Activated CD4-positive, alpha-beta T cell treated with anti-CD3 and anti-CD28 coated beads for 24 hours (primary cell): ENCODE measurements at regions not wholly inside any gene's neighbourhood (a gene's known extent, or its start where the extent isn't known, plus 50 kb on each side); places are given as distances from the start of the nearest gene placed in this dataset.

Experiments
- DNase-seq, 2 donors: peaks; one replicate each; pipeline ENCODE4 v3.0.0-alpha.2; 2020; ENCODE audit warnings: low read depth in 2 of 2

DNA sequence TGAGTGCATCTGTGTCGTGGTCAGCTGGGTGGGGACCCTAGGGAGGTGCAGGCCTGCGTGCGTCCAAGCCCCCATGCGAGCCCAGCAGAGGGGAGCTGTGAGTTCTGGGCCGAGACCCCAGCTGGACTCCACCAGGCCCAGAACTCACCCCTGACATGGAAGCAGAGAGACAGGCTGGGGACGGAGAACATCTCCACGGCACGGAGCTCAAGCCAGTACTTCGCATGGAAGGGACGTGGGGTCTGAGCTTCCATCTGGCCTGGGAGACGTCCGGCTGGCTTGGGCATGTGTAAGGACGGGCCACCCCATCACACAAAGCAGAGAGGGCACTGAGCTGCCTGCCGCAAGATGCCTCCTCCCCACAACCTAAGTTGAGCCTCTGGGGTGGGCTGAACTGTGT is 422.4 kb downstream of the CTTN start:
- no peak for DNase-seq

DNA sequence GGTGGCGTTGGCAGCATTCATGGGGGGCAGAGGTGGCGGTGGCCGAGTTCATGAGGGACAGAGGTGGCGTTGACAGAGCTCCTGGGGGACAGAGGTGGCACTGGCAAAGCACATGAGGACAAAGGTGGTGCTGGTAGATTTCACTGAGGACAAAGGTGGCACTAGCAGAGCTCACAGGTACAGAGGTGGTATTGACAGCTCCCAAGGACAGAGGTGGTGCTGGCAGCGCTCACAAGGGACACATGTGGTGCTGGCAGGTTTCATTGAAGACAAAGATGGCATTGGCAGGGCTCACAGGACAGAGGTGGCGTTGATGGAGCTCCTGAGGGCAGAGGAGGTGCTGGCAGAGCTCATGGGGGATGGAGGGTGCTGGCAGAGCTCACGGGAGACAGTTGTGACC is 425.4 kb downstream of the CTTN start:
- DNase-seq = no peak

DNA sequence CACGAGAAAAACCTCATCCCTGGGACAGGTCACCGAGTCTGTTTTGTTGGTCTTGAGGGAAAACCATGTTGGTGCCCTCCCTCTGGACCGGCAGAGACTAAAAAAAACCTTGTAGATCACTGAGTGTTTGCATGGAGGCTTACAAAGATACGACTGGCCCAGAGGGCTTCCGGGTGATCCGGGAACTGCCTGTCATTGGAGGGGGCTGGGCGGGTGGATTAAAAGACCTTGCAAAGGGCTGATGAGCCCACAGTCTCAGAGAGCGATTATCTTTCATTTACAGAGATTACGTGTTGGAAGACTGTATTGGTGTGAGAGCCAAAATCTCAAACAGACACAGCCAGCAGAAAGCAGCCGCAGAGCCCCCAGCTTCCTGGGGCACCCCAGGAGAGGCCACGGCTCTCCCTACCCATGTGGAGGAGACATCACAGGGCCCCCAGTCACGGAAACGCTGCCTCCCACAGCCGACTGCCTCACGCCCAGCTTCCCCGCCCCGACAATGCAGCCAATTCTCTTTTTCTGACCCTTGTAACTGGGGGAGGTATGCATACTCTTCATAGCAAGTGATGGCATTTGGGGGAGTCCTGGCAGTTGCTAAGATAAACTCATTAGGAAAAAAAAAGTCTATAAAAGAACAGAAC is 426.4 kb downstream of the CTTN start:
- no peak for DNase-seq

DNA sequence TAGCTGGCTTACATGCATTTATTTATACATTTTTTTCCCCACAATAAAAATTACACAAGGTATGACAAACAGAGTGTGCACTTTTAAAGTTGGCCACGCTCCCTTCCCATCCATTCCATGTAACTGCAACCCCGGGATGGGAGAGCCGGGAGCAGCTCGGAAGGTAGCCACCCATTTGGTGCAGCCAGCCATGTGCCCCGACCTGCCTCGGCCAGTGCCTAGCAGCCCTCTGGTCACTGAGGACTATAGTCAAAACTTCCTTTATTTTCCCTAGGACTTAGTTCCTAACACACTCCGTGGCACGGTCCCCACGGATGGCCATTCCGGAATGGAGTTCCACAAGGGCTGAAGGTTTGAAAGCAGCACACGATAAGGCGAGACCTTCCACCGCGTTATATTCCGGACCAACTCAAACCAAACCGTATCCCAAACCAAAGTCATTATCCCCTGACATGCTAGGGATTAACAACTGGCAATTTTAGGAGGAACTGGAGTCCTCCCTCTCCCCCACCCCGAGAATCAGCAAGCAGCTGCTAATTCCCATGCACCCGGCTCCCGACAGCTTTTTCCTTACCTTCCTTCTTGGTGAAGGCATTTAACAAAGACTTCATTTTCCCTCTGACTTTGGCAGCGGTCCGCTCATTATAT is 426.4 kb downstream of the SHANK2 start:
- DNase-seq = no peak

DNA sequence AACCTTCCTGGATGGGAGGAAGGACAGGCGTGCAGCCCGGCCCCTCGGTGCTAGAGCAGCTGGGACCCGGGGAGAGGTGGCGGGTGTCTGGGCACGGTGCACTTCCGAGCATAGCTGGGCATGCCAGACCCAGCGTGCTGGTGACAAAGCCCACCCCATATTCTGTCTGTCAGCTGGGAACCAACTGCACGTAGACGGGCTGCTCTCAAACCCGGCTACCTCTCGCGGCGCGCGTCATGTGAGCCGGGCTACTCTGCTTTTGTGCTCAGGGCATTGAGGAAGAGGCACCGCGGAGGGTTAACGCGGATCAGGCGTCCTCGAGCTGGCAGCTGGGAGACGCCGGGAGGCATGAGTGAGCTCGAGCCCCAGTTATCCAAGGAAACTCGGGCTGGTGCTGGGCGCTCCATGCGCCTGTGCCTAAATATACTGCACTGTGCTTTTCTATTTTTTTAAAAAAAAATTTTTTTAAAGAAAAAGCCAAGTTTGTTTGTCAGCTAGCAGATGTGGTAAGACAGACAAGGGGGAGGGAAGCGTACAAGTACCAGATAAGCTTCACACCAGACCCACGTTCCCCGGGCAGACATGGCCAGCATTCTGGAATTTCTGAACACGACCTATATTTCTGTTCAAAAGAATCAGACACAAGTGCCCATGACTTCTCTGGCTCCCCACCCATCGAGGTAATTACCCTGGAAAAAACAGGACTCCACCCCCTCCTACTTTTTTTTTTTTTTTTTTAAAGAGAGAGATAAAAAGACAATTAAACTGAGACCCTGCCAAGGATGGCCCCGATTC is 425.6 kb downstream of the SHANK2 start:
- DNase-seq = no peak

DNA sequence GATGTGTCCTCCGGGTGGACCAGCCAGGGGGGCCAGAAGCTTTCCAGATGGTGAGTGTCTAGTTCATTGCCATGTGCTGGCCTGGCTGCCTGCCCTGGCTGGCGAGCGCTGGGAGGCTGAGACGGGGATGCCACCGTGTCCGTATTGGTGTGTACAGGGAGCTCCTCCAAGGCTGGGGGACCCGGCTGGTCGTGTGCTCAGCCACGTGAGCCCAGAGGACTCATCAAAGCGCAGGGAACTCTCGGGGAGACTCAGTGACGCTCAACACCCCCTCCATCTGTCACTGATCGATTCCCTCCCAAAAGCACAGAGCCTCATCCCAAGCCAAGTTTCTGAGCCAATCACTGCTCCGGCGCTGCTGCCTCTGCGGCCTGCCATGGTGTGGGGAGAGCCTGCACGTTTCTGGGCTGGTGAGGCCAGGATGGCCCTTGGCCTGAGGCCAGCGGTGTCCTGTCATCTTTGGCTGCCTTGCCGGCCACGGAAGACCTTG is 423.7 kb downstream of the SHANK2 start:
- no peak for DNase-seq

DNA sequence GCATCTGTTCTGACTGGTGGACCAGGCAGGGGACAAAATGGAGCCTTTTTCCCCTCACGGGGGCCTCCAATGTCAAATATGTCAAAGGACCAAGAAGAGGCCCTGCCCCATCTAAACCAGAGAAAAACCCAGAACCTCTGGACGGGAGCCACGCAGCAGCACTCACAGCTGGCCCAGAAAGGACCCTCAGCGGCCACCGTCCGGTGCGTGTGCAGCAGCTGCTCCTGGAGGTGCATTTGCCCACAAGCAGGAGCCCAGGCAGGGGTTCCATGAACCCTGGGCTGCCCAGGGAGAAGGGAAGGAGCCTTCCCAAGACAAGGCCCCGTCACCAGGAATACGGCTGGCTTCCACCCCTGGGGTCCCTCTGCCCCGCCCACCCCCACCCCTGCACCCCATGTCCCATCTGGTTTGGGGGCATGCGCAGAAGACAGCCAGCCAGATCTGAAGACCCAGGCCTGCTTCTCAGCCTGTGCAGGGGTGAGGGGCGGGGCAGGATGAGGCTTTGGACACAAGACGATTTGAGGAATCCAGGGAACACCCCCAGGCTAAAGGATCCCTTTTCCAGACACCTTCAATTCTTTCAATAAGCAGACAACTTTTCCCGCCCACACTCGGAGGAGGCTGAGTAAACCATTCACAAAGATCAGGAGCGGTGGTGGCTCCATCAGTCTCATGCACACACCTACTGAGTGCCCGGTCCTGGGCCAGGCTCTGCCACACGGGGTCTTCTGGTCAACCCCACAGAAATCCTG is 423.1 kb downstream of the SHANK2 start:
- no peak for DNase-seq

DNA sequence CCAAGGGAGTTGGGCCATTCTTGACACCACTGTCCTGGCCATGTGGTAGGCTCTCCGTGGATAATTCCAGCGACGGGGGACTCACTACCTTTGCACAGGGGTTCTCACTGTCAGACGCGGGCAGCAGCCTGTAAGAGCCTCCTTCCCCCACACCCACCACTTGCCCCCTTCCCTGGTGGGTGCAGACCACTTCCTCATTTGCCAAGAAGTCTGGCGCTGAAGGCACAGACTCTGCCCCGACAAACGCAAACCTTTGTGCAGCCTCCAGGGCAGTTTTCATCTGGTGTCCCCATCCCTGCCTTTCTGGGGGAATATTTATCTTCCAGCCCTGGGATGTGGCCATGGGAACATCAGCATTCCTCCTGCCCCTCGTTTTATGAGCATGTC is 422.5 kb downstream of the SHANK2 start:
- no peak for DNase-seq

DNA sequence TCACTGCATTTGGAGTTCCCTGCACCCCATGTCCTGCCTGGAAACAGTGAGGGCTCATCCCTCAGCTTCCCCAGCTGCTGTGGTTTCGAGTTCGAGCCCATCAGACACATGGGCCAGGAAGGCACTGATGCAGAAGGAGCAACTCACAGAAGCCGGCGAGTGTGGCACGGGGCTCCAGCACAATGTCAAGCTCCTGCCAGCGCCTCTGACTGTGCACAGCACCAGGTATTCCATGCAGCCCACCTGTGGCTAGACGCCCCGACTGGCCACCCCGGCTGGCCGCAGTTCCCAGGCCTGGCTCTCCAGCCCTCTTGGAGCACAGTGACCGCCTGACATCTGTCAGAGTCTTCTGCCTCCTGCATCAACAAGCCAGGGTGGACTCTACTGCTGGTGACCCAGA is 419.4 kb downstream of the SHANK2 start:
- no peak for DNase-seq

DNA sequence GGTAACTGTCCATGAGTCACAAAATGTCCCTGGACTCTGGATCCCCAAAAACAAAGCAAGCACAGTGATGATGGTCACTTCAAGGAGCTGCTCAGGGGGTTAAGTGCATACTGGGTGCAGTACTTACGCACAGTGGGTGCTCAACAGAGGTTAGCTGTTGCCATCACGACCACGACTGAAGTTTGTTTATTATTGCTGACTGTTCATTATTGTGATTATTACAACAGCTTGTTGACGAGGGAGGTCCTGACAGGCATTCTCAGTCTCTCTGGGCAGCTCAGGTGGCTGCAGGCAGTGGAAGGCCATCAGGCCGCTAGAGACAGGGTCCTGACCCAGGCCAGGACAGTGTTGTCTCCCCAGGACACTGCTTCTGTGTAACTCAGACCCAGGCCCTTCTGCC is 418.8 kb downstream of the SHANK2 start:
- no peak for DNase-seq

DNA sequence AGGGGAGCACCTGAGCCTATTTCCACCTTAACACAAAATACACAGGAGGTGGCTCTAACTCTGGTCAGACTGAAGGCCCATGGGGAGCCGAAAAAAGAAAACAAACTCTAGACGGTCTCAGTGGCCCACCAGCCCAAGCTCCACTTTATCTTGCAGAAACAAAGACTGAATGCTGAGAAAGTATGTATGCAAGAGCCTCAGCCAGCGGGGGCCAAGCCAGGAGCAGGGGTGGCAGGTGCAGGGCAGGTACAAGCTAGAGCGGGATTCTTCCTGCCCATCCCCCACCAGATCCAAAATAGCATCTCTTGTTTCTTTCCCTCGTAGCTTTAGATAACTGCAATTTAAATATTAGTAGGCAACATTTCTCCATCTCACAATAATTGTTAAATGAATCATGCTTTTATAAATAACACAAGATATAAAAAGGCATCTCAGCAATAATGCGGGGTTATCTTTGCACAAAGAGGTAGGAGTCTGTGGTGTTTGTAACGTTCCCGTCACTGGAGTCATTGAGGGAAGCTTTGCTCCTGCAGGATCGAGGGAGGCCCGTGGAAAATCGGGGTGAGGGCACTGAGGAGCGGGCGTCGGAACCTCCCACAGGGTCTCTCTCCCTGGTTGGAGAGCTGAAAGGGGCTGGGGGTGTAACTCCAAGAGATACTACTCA is 418.0 kb downstream of the SHANK2 start:
- DNase-seq = no peak

DNA sequence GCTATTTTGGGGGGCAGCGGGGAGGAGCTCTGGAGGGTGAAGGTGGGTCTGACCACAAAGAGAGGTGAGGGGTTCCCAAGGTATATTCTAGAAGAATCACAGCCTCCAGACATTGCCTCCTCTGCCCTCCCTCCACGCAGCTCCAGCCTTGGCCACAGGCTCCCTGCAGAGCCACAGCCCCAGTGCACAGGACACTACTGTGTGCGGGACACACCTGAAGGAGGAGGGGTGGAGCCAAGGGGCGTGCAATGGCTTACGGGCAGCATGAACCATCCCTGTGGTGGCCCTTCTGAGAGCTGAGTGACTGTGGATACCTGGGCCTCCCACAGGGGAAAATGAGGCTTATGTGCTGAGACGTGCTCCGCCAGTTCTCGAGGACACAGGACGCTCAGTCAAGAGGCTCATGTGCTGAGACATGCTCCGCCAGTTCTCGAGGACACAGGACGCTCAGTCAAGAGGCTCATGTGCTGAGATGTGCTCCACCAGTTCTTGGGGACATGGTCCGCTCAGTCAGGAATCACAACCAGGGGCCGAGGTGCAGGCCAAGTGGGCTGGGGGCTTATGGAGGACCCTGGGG is 417.3 kb downstream of the SHANK2 start:
- DNase-seq = no peak

DNA sequence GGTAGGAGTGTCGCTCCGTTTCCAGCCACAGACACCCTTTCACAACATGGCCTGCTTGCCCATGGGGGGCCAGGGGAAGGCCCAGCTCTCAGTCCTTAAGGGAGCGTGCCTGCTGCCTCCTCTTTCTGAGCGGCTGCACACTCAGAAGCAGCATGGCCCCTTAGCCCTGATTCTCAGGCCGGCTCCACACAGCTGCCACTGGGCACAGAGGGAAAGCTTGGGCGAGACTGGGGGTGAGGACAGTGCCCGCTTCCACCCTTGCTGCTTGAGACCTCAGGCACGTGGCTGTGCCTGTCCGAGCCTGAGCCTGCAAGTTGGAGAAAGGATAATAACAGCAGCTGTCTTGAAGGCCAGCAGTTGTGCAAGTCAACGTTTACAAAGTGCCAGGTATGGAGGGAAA is 416.3 kb downstream of the SHANK2 start:
- no peak for DNase-seq

DNA sequence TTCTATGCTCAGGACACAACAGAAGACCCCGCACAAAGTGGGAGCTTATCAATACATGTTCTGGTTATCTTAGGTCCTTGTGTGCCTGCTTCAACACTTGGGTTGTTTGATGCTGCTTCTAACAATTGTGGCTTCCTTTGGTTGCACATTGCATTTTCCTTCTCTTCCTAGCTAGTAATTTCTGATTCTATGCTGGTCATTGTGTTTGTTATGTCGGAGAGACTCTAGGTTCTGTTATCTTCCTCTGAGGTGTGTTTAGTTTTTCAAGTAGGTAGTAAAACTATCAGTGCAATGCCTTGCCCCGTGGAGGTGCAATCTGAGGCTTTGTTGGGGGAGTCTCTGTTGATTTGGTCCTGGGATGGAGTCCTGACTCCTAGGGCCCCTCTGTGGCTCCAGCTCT is 414.2 kb downstream of the SHANK2 start:
- no peak for DNase-seq

DNA sequence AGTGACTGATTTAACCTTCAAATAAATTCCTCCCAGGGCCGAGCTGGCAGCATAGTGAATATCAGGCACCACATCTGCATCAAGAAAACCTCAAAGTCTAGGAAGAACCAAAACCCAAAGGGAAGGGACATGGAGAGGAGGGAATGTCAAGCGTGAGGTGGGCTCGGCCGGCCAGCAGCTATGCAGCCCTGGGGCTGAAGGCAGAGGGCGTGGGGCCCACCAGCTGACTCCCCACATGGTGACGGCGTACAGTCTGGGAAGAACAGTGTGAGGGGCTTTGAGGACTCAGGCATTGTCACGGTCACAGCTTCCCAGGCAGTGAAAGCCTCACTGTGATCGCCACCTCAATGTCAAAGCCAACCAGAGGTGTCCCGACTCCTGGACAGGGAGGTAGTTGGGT is 412.5 kb downstream of the SHANK2 start:
- DNase-seq = no peak

DNA sequence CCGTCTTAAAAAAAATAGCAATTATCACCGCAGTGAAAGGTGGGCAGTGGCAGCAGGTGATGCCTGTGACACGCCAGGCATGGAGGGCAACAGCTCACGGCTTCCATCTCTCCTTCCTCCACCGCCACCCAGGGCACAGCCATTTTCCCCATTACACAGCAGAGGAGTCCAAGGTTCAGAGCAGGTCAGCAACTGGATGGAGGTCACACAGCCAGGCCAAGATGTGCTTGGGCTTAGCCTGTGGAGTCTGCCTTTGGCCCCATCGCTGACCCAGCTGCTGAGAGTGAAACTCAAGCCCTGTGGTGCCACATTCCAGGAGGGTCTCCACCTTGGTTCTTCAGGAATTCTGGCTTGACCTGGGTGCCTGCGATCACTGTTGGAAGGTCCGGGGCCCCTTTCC is 411.1 kb downstream of the SHANK2 start:
- DNase-seq = no peak

DNA sequence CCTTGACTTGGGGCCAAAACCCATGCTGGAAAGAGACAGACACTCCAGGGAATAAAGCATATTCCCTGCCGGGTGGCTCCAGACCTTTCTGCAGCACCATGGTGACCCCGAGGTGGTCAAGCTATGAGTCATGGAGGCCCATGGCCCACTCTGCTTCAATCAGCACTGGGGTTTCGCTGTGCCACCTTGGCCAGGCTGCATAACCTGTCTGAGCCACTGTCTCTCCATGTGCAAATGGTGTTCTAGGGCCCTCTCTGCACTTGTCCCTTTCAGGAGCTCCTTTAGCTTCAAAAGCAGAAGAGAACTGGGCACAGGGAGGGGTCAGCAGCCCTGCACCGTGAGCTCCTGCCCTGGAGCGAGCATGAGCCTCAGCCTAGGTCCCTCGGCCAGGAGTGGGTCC is 410.1 kb downstream of the SHANK2 start:
- no peak for DNase-seq

DNA sequence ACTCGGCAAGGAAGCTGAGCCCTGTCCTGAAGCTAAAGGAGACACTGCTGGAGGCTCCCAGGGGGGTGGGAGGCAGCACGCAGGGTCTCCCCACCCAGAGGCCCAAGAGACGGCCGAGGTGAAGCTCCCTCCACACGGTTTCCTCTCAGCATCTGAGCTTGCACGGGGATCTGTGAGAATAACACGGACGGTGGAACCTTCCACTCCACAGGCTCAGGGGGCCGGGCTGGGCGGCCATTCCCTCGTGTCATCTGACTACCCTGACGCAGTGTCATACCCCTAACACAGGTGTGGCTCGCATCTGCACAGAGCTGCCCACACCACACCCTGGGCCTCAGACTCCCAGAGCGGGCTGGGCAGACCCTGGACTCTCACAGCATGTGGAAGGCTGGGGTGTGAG is 409.7 kb downstream of the SHANK2 start:
- DNase-seq = no peak

DNA sequence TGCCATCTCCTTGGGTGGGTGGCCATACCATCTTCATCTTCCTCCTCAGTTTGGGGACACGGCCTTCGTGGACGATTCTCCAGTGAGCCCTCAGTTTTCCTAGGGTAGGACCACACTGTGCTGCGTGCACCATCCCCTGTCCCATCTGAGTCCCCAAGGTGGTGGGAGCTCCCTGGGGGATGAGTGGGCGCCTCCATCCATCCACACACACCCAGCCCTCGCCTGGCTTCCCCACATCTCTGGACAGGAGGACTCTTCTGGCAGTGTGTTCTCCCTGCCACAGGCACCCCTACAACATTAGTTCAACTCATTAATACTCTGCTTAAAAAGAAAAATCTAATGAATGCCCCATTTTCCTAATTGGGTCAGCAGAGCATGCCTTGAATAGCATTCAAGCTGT is 408.5 kb downstream of the SHANK2 start:
- no peak for DNase-seq

DNA sequence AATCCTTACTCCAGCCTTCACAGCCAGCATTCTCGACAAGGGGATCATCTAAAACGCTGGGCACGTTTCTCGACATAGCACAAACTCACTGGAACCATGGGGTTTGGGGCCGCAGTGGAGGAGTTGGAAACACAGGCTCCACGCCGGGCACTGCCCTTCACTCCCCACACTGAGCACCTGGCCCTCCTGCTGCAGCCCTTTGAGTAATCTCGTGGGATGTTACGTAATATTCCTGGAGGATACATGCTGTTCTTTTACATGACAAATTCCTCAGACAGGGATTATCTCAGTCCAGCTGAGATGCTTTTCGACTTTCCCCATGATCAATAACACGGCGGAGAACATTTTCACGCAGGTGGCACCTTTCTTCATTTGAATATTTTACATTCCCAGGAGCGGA is 408.0 kb downstream of the SHANK2 start:
- DNase-seq = no peak

DNA sequence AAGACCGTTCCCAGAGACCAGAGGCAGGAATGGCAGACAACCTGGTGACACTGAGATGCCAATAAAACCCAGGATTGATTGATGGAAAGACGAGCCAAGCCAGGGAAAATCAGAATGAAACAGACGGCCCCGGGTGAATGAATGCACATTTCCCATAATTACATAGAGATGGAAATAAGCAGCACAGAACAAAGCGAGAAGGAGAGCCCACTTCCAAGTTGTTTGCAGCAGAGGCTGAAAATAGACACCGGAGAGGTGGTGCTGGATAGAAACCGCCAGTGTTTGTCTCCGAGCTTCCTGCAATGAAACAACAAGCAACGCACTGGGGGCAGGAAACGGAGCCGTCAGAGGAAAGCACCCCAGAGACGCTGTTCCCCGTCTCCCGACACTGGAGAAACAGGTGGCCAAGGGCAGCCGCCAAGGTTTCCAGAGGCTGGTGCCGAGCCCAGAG is 406.8 kb downstream of the SHANK2 start:
- no peak for DNase-seq
